A673 (cell line): ENCODE measurements at regions not wholly inside any gene's neighbourhood (a gene's known extent, or its start where the extent isn't known, plus 50 kb on each side); places are given as distances from the start of the nearest gene placed in this dataset.

Source experiments
- EZH2 ChIP-seq: fragments of 200-600 bp; sonication (generic); IDR thresholded peaks from 2 replicates; pipeline ENCODE4 v1.6.1; 2017; ENCODE audit warnings: borderline replicate concordance, low read depth, mild to moderate bottlenecking, mixed read lengths, antibody characterized with exemption, low read length; ENCODE audit not compliant: poor library complexity, severe bottlenecking
- TF ChIP-seq, protein P1 (sequence below): fragments of 300-800, 200-600 bp; sonication (generic); conservative IDR thresholded peaks from 2 replicates; pipeline ENCODE4 v1.5.1; 2017; ENCODE audit warnings: low read depth, mild to moderate bottlenecking, antibody characterized with exemption, low read length, moderate library complexity, mixed read lengths

DNA sequence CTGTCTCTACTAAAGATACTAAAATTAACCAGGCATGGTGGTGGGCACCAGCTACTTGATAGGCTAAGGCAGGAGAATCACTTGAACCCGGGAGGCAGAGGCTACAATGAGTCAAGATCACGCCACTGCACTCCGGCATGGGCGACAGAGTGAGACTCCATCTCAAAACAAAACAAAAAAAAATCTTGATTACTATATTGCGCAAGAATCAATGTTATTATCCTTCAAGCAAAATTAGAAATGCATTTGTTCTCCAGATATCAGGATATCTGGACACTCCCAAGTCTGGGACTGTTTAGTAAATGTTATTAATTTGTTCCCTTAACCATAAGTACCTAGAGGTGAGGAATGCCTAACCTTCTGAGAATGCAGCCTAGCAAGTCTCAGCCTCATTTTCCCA, 992.2 kb upstream of the PCDH20 start:
- TF ChIP-seq, protein P1, sequence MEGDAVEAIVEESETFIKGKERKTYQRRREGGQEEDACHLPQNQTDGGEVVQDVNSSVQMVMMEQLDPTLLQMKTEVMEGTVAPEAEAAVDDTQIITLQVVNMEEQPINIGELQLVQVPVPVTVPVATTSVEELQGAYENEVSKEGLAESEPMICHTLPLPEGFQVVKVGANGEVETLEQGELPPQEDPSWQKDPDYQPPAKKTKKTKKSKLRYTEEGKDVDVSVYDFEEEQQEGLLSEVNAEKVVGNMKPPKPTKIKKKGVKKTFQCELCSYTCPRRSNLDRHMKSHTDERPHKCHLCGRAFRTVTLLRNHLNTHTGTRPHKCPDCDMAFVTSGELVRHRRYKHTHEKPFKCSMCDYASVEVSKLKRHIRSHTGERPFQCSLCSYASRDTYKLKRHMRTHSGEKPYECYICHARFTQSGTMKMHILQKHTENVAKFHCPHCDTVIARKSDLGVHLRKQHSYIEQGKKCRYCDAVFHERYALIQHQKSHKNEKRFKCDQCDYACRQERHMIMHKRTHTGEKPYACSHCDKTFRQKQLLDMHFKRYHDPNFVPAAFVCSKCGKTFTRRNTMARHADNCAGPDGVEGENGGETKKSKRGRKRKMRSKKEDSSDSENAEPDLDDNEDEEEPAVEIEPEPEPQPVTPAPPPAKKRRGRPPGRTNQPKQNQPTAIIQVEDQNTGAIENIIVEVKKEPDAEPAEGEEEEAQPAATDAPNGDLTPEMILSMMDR = no peak
- TF ChIP-seq EZH2 = no peak
